ENCODE measurements at regions not wholly inside any gene's neighbourhood (a gene's known extent, or its start where the extent isn't known, plus 50 kb on each side); places are given as distances from the start of the nearest gene placed in this dataset.

GRCh38 chr13:21898945-21899344 lies 228.1 kb downstream of the FGF9 start:
- no peak for TF ChIP-seq CTCF (conservative IDR thresholded peaks at IDR 0.05)
- no peak overlapping the region for H3K27ac ChIP-seq

GRCh38 chr13:21901336-21901735 lies 230.5 kb downstream of the FGF9 start:
- TF ChIP-seq CTCF (conservative IDR thresholded peaks at IDR 0.05): no peak
- no peak overlapping the region for H3K27ac ChIP-seq

- TF ChIP-seq CTCF (conservative IDR thresholded peaks at IDR 0.05): no peak
- H3K27ac ChIP-seq: no peak overlapping the region
These were observed 231.2 kb downstream of the FGF9 start for GRCh38 chr13:21901811-21902708.

DNA sequence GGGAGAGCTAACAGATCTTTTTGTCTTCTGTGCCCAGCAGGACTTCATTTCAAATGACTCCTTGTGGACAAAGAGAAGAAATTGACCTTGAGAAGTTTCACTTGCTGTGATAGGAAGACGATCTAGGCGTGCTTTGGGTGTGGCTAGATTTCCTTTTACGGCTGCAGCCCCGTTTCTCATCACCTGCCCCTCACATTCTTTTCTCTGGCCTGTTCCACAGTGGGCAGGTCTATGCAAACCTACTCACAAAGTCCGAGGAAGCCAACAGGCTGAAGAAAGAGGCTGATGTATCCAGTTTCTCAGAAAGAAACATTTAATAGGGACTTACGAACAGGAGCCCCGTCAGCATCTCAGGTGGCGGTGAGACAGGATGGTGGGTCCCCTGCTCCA lies 231.8 kb downstream of the FGF9 start:
- H3K27ac ChIP-seq: no peak overlapping the region

DNA sequence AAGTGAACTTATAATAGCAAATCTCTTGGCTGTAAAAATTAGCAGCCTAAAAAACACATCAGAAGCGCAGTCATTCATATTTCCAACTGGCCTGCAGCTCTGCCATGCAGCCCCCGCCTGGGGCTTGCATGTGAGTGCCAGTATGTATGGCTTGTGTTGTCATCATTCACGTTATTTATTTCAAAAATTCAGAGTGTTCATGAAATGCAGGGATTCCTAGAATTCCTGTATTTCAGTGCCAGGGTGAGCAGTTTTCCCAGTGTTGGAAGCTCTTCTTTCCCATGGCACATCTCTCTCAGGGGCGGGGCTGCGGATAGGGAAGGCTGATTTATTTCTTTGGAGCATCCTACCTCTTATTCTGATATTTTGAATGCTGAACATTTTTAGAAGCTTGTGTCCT lies 234.6 kb downstream of the FGF9 start:
- no peak for TF ChIP-seq CTCF (conservative IDR thresholded peaks at IDR 0.05)
- H3K27ac ChIP-seq: no peak overlapping the region

More for the DNA sequence above, 231.8 kb downstream of the FGF9 start:
- no peak for TF ChIP-seq CTCF (conservative IDR thresholded peaks at IDR 0.05)

DNA sequence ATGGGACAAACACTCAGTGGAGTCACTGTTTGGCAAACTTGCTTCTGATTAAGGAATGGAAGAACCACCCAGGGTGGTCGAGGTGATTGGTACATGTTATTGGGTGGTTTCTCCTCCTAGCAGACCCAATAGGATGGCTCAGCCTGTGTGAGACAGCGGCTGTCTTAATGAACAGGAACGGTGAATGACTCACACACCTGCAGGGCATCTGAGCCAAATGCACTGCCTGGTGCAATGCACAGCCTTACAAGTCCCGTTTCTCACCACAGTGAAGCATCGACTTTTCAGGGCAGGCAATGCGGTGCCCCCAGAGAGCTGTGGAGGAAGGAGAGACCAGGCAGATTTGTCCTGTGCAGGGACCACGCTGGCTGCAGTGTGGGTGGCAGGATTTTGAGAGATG lies 238.5 kb downstream of the FGF9 start:
- no peak overlapping the region for H3K27ac ChIP-seq
- TF ChIP-seq CTCF (conservative IDR thresholded peaks at IDR 0.05): no peak

- H3K27ac ChIP-seq: no peak overlapping the region
- TF ChIP-seq CTCF (conservative IDR thresholded peaks at IDR 0.05): no peak
These were observed 239.7 kb downstream of the FGF9 start for GRCh38 chr13:21910546-21910945.
